Smooth muscle cell (in vitro differentiated cells): ENCODE measurements at regions not wholly inside any gene's neighbourhood (a gene's known extent, or its start where the extent isn't known, plus 50 kb on each side); places are given as distances from the start of the nearest gene placed in this dataset.

Source experiments
- DNase-seq: peaks from one replicate; lab custom pipeline; 2025; ENCODE audit not compliant: unreplicated experiment; lab: John Stamatoyannopoulos, UW
- H2AFZ ChIP-seq: fragments of 200-600 bp; sonication (generic); 2 replicates; pipeline ENCODE4 v1.6.0; 2016; ENCODE audit warnings: antibody characterized with exemption, low read depth, mild to moderate bottlenecking
- H3F3A ChIP-seq: fragments of 200-600 bp; sonication (generic); 2 replicates; pipeline ENCODE4 v1.6.0; 2017; ENCODE audit warnings: antibody characterized with exemption, low read depth
- H3K27ac ChIP-seq: fragments of 200-600 bp; sonication (generic); 2 replicates; pipeline ENCODE4 v1.5.1; 2016; ENCODE audit warnings: low read depth, mild to moderate bottlenecking
- H3K27me3 ChIP-seq: fragments of 200-600 bp; sonication (generic); 2 replicates; pipeline ENCODE4 v1.6.1; 2016; ENCODE audit warnings: low read depth, mild to moderate bottlenecking
- H3K36me3 ChIP-seq: fragments of 200-600 bp; sonication (generic); 2 replicates; pipeline ENCODE4 v1.5.1; 2016; ENCODE audit warnings: low read depth
- H3K4me1 ChIP-seq: fragments of 200-600 bp; sonication (generic); 2 replicates; pipeline ENCODE4 v1.5.1; 2016; ENCODE audit warnings: low read depth
- H3K4me2 ChIP-seq: fragments of 200-600 bp; sonication (generic); 2 replicates; pipeline ENCODE4 v1.6.0; 2016; ENCODE audit warnings: mild to moderate bottlenecking
- H3K4me3 ChIP-seq: fragments of 200-600 bp; sonication (generic); 2 replicates; pipeline ENCODE4 v1.5.1; 2016; ENCODE audit warnings: mild to moderate bottlenecking
- H3K79me2 ChIP-seq: fragments of 200-600 bp; sonication (generic); 2 replicates; pipeline ENCODE4 v1.6.0; 2016; ENCODE audit warnings: low read depth, mild to moderate bottlenecking
- H3K9ac ChIP-seq: fragments of 200-600 bp; sonication (generic); 2 replicates; pipeline ENCODE4 v1.6.0; 2016; ENCODE audit warnings: low read depth
- H3K9me3 ChIP-seq: fragments of 200-600 bp; sonication (generic); replicated peaks from 2 replicates; pipeline ENCODE4 v1.5.1; 2016; ENCODE audit warnings: low read depth
- H4K20me1 ChIP-seq: fragments of 200-600 bp; sonication (generic); 2 replicates; pipeline ENCODE4 v1.6.0; 2016; ENCODE audit warnings: low read depth
- WGBS: methylation state at CpG from one replicate; pipeline ENCODE4 v1.1.7; 2016; ENCODE audit warnings: low lambda C conversion rate; 5-methylcytosine and 5-hydroxymethylcytosine counted together
- TF ChIP-seq, protein P1 (sequence below): fragments of 200-600 bp; sonication (generic); IDR thresholded peaks from 2 replicates; pipeline ENCODE4 v1.5.1; 2017; ENCODE audit warnings: borderline replicate concordance, mild to moderate bottlenecking, antibody characterized with exemption; ENCODE audit not compliant: insufficient read depth, poor library complexity, severe bottlenecking

DNA sequence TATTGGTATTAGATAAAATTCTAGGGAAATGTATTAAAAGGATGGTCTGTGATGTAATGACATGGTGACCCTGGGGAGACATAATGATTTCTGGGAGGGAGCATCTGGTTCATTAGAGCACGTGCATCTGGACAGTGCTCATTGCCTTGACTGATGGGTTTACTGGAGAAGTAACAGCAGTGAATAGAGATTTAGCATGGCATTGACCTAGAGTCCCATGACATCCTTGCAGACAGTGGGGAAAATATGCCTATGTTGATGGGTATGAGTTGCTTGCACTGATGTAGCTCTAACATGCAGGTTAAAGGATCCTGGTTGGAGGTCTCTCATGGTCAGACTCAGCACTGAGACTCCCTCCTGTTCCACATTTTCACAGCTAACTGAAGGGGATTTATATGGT, 164.1 kb upstream of the OLIG3 start:
- no peak for DNase-seq
- H3K4me1 ChIP-seq, result no peaks in the 10 kb centered on the region
- no peaks in the 10 kb centered on the region for H4K20me1 ChIP-seq
- no peak overlapping the region for H3K4me3 ChIP-seq
- TF ChIP-seq, protein P1, sequence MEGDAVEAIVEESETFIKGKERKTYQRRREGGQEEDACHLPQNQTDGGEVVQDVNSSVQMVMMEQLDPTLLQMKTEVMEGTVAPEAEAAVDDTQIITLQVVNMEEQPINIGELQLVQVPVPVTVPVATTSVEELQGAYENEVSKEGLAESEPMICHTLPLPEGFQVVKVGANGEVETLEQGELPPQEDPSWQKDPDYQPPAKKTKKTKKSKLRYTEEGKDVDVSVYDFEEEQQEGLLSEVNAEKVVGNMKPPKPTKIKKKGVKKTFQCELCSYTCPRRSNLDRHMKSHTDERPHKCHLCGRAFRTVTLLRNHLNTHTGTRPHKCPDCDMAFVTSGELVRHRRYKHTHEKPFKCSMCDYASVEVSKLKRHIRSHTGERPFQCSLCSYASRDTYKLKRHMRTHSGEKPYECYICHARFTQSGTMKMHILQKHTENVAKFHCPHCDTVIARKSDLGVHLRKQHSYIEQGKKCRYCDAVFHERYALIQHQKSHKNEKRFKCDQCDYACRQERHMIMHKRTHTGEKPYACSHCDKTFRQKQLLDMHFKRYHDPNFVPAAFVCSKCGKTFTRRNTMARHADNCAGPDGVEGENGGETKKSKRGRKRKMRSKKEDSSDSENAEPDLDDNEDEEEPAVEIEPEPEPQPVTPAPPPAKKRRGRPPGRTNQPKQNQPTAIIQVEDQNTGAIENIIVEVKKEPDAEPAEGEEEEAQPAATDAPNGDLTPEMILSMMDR, result no peak
- H3K4me2 ChIP-seq, result no peak overlapping the region
- H3K9me3 ChIP-seq, result peaks cover 17% of the 10 kb centered on the region
- peak overlapping the region; percentile 69 for H3K27ac ChIP-seq
- H3K36me3 ChIP-seq, result no peaks in the 10 kb centered on the region
- no peaks in the 10 kb centered on the region for H3F3A ChIP-seq
- no peak overlapping the region for H2AFZ ChIP-seq
- no peak overlapping the region for H3K9ac ChIP-seq
- 48% methylated on average over 1 of the region's 1 CpG for WGBS
- H3K79me2 ChIP-seq, result no peaks in the 10 kb centered on the region
- H3K27me3 ChIP-seq, result no peaks in the 10 kb centered on the region

GRCh38 chr6:137659871-137660270, 165.7 kb upstream of the OLIG3 start:
- Histone ChIP-seq H3K27me3 (no peaks in the 10 kb centered on the region), H3K9ac (no peak overlapping the region), H4K20me1 (no peaks in the 10 kb centered on the region), H3K9me3 (peaks cover 3% of the 10 kb centered on the region), H3K27ac (no peak overlapping the region), H3K4me2 (no peak overlapping the region), H2AFZ (no peak overlapping the region), H3K79me2 (no peaks in the 10 kb centered on the region), H3K4me1 (no peaks in the 10 kb centered on the region), H3F3A (no peaks in the 10 kb centered on the region), H3K36me3 (no peaks in the 10 kb centered on the region), H3K4me3 (no peak overlapping the region)
- DNase-seq, result no peak
- TF ChIP-seq, protein P1, result no peak
- WGBS, result 72% methylated on average over 3 of the region's 3 CpGs

GRCh38 chr6:137660296-137660731, 166.1 kb upstream of the OLIG3 start:
- H3F3A ChIP-seq, result no peaks in the 10 kb centered on the region
- 90% methylated on average over 1 of the region's 1 CpG for WGBS
- no peak overlapping the region for H3K27ac ChIP-seq
- no peaks in the 10 kb centered on the region for H3K9me3 ChIP-seq
- no peak overlapping the region for H3K4me3 ChIP-seq
- no peaks in the 10 kb centered on the region for H3K36me3 ChIP-seq
- H2AFZ ChIP-seq, result no peak overlapping the region
- TF ChIP-seq, protein P1, result no peak
- no peak overlapping the region for H3K4me2 ChIP-seq
- H4K20me1 ChIP-seq, result no peaks in the 10 kb centered on the region
- no peaks in the 10 kb centered on the region for H3K4me1 ChIP-seq
- no peaks in the 10 kb centered on the region for H3K27me3 ChIP-seq
- no peak for DNase-seq
- no peak overlapping the region for H3K9ac ChIP-seq
- no peaks in the 10 kb centered on the region for H3K79me2 ChIP-seq

- Histone ChIP-seq H3K4me2 (no peak overlapping the region), H2AFZ (no peak overlapping the region), H3F3A (no peaks in the 10 kb centered on the region), H3K79me2 (no peaks in the 10 kb centered on the region), H3K27ac (no peak overlapping the region), H3K9ac (no peak overlapping the region), H4K20me1 (no peaks in the 10 kb centered on the region), H3K27me3 (no peaks in the 10 kb centered on the region), H3K4me1 (no peaks in the 10 kb centered on the region), H3K4me3 (no peak overlapping the region), H3K9me3 (no peaks in the 10 kb centered on the region), H3K36me3 (no peaks in the 10 kb centered on the region)
- 86% methylated on average over 5 of the region's 5 CpGs for WGBS
- DNase-seq, result no peak
- TF ChIP-seq, protein P1, result peak; percentile 31
Observed at GRCh38 chr6:137661601-137662000, 167.4 kb upstream of the OLIG3 start.
